Suprapubic skin (tissue), 3 donors: ENCODE measurements at regions not wholly inside any gene's neighbourhood (a gene's known extent, or its start where the extent isn't known, plus 50 kb on each side); places are given as distances from the start of the nearest gene placed in this dataset.

Experiments
- POLR2A ChIP-seq, 2 donors: fragments of 450-650 bp; IDR thresholded peaks; one replicate each; pipeline ENCODE4 v1.6.1; 2017; ENCODE audit warnings: antibody characterized with exemption in 2 of 2, mild to moderate bottlenecking in 2 of 2, moderate library complexity in 2 of 2
- TF ChIP-seq, protein P1 (sequence below), 2 donors: fragments of 200-600 bp in 1 of 2; fragments of 450-650 bp in 1 of 2; sonication (generic) in 1 of 2; IDR thresholded peaks; one replicate each; pipeline ENCODE4 v1.5.1; 2016 to 2019; ENCODE audit warnings: antibody characterized with exemption in 2 of 2, mild to moderate bottlenecking in 1 of 2, moderate library complexity in 1 of 2

DNA sequence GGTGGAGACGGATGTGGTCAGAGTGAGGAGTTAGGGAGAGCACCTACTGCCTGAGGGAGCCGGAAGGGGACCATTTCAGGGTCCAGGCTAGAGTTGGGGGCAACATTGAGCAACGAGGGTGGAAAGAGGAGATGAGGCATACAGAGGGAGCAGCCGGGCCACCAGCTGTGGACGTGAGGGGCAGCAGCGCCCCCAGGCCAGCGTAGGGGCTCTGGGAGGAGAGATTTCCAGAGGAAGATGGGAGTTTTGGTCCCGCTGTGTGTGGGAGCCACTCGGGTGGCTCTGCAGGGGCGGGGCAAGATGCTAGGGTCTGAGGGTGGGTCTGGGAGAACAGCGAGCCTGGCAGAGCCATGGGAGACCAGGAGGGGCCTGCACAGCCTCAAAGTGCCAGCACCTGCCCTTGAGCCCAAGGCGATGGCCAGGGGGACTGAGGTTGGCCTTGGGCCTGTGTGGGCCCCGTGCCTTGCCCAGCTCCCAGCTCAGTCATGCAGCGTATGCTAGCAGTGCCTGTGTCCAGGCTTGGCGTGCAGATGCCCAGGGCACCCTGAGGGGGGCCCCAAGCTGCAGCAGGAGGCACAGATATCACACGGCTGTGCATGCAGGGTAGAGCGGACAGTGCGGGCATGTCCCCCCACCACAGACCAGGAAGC lies 80.5 kb upstream of the PPP1R26 start:
- TF ChIP-seq, protein P1, sequence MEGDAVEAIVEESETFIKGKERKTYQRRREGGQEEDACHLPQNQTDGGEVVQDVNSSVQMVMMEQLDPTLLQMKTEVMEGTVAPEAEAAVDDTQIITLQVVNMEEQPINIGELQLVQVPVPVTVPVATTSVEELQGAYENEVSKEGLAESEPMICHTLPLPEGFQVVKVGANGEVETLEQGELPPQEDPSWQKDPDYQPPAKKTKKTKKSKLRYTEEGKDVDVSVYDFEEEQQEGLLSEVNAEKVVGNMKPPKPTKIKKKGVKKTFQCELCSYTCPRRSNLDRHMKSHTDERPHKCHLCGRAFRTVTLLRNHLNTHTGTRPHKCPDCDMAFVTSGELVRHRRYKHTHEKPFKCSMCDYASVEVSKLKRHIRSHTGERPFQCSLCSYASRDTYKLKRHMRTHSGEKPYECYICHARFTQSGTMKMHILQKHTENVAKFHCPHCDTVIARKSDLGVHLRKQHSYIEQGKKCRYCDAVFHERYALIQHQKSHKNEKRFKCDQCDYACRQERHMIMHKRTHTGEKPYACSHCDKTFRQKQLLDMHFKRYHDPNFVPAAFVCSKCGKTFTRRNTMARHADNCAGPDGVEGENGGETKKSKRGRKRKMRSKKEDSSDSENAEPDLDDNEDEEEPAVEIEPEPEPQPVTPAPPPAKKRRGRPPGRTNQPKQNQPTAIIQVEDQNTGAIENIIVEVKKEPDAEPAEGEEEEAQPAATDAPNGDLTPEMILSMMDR (IDR thresholded peaks at IDR 0.05), result no peak
- no peak for TF ChIP-seq POLR2A (IDR thresholded peaks at IDR 0.05)
